ENCODE measurements at regions not wholly inside any gene's neighbourhood (a gene's known extent, or its start where the extent isn't known, plus 50 kb on each side); places are given as distances from the start of the nearest gene placed in this dataset.

GRCh38 chr1:29901624-29902325 lies 665.5 kb downstream of the PTPRU start:
- Histone ChIP-seq H3K9ac (no peak overlapping the region), H3K4me3 (IDR thresholded peaks at IDR 0.05; ENCODE audit: insufficient read depth, low read depth, low read length) (no peak overlapping the region), H2AFZ (ENCODE audit: low read depth) (no peak overlapping the region), H3K4me2 (no peak overlapping the region), H4K20me1 (ENCODE audit: insufficient read depth) (no peaks in the 10 kb centered on the region), H3K36me3 (ENCODE audit: insufficient read depth) (no peaks in the 10 kb centered on the region), H3K4me1 (ENCODE audit: low read depth, poor library complexity, severe bottlenecking) (no peaks in the 10 kb centered on the region), H3K27ac (no peak overlapping the region), H3K27me3 (ENCODE audit: insufficient read depth, low read depth) (peaks cover 4% of the 10 kb centered on the region; the same call in 1 of the 2 replicates), H3K79me2 (ENCODE audit: insufficient read depth, low read depth) (no peaks in the 10 kb centered on the region)
- no peak for TF ChIP-seq CTCF (conservative IDR thresholded peaks at IDR 0.05; ENCODE audit: low read depth, low read length)

- Histone ChIP-seq H2AFZ (ENCODE audit: low read depth) (no peak overlapping the region), H3K79me2 (ENCODE audit: insufficient read depth, low read depth) (no peaks in the 10 kb centered on the region), H3K4me1 (ENCODE audit: low read depth, poor library complexity, severe bottlenecking) (no peaks in the 10 kb centered on the region), H3K4me2 (no peak overlapping the region), H4K20me1 (ENCODE audit: insufficient read depth) (no peaks in the 10 kb centered on the region), H3K36me3 (ENCODE audit: insufficient read depth) (no peaks in the 10 kb centered on the region), H3K4me3 (IDR thresholded peaks at IDR 0.05; ENCODE audit: insufficient read depth, low read depth, low read length) (no peak overlapping the region), H3K27ac (no peak overlapping the region), H3K9ac (no peak overlapping the region), H3K27me3 (ENCODE audit: insufficient read depth, low read depth) (peaks cover 4% of the 10 kb centered on the region; the same call in 1 of the 2 replicates)
- no peak for TF ChIP-seq CTCF (conservative IDR thresholded peaks at IDR 0.05; ENCODE audit: low read depth, low read length)
Measured at GRCh38 chr1:29900712-29901111, 664.4 kb downstream of the PTPRU start.

GRCh38 chr1:29900104-29900679 lies 663.9 kb downstream of the PTPRU start:
- Histone ChIP-seq H3K4me1 (ENCODE audit: low read depth, poor library complexity, severe bottlenecking) (no peaks in the 10 kb centered on the region), H2AFZ (ENCODE audit: low read depth) (no peak overlapping the region), H4K20me1 (ENCODE audit: insufficient read depth) (no peaks in the 10 kb centered on the region), H3K4me3 (IDR thresholded peaks at IDR 0.05; ENCODE audit: insufficient read depth, low read depth, low read length) (no peak overlapping the region), H3K79me2 (ENCODE audit: insufficient read depth, low read depth) (no peaks in the 10 kb centered on the region), H3K9ac (no peak overlapping the region), H3K36me3 (ENCODE audit: insufficient read depth) (no peaks in the 10 kb centered on the region), H3K4me2 (no peak overlapping the region), H3K27ac (no peak overlapping the region), H3K27me3 (ENCODE audit: insufficient read depth, low read depth) (peaks cover 4% of the 10 kb centered on the region; the same call in 1 of the 2 replicates)
- no peak for TF ChIP-seq CTCF (conservative IDR thresholded peaks at IDR 0.05; ENCODE audit: low read depth, low read length)

- Histone ChIP-seq H4K20me1 (ENCODE audit: insufficient read depth) (no peaks in the 10 kb centered on the region), H2AFZ (ENCODE audit: low read depth) (no peak overlapping the region), H3K4me2 (no peak overlapping the region), H3K27me3 (ENCODE audit: insufficient read depth, low read depth) (peaks cover 4% of the 10 kb centered on the region; the same call in 1 of the 2 replicates), H3K4me3 (IDR thresholded peaks at IDR 0.05; ENCODE audit: insufficient read depth, low read depth, low read length) (no peak overlapping the region), H3K4me1 (ENCODE audit: low read depth, poor library complexity, severe bottlenecking) (no peaks in the 10 kb centered on the region), H3K36me3 (ENCODE audit: insufficient read depth) (no peaks in the 10 kb centered on the region), H3K27ac (no peak overlapping the region), H3K9ac (no peak overlapping the region), H3K79me2 (ENCODE audit: insufficient read depth, low read depth) (no peaks in the 10 kb centered on the region)
- no peak for TF ChIP-seq CTCF (conservative IDR thresholded peaks at IDR 0.05; ENCODE audit: low read depth, low read length)
Measured at GRCh38 chr1:29896791-29897714, 660.7 kb downstream of the PTPRU start.

Data from KMS-11 (cell line).